Nephron (organoid): ENCODE measurements at regions not wholly inside any gene's neighbourhood (a gene's known extent, or its start where the extent isn't known, plus 50 kb on each side); places are given as distances from the start of the nearest gene placed in this dataset.

Experiments
- H3K27ac Mint-ChIP-seq, 3 experiments: 2 replicates each; pipeline ENCODE4 v1.8.0; 2020; ENCODE audit warnings: mixed read lengths in 3 of 3, mild to moderate bottlenecking in 2 of 3, moderate library complexity in 1 of 3
- H3K27me3 Mint-ChIP-seq: 2 replicates; pipeline ENCODE4 v1.8.0; 2021; ENCODE audit warnings: low read depth, mild to moderate bottlenecking, moderate library complexity, mixed read lengths
- H3K36me3 Mint-ChIP-seq: 2 replicates; pipeline ENCODE4 v1.8.0; 2020; ENCODE audit warnings: low read depth, mixed read lengths
- H3K4me1 Mint-ChIP-seq: 2 replicates; pipeline ENCODE4 v1.8.0; 2020; ENCODE audit warnings: mixed read lengths
- H3K4me3 Mint-ChIP-seq, 3 experiments: 2 replicates each; pipeline ENCODE4 v1.8.0; 2020; ENCODE audit warnings: mild to moderate bottlenecking in 3 of 3, mixed read lengths in 3 of 3, moderate library complexity in 2 of 3
- H3K9me3 Mint-ChIP-seq: 2 replicates; pipeline ENCODE4 v1.8.0; 2020; ENCODE audit warnings: mixed read lengths
- CTCF ChIP-seq, 3 experiments: fragments of 200-600 bp; sonication (generic); IDR thresholded peaks; one replicate each; pipeline ENCODE4 v1.5.0; 2021; ENCODE audit warnings: antibody characterized with exemption in 3 of 3; ENCODE audit not compliant: unreplicated experiment in 3 of 3

GRCh38 chr5:158297002-158297527 is 438.1 kb upstream of the CLINT1 start:
- Mint-ChIP-seq H3K9me3 (peaks cover 19% of the 10 kb centered on the region), H3K4me1 (no peaks in the 10 kb centered on the region), H3K27ac (no peak overlapping the region), H3K4me3 (no peak overlapping the region), H3K27me3 (no peaks in the 10 kb centered on the region), H3K36me3 (peaks cover 4% of the 10 kb centered on the region)
- TF ChIP-seq CTCF (IDR thresholded peaks at IDR 0.05; ENCODE audit: unreplicated experiment in 3 of 3), result no peak

DNA sequence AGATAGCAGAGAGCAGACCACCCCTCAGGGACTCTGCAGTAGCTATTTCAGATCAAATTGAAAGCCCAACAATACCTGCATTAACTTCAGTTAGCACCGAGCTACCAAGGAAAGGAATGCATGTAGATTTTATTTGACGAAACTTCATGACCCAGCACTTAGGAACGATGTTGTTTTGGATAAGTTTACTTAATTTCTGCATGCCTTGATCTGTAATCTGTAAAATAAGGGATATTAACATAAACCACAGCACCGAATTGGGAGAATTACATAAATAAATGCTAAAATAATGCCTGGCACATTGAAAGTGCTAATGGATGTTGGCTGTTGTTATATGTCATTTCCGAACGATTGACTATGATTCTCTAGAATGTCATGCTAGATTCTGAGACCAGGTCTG is 435.8 kb upstream of the CLINT1 start:
- peaks cover 4% of the 10 kb centered on the region for H3K36me3 Mint-ChIP-seq
- no peak for TF ChIP-seq CTCF (IDR thresholded peaks at IDR 0.05; ENCODE audit: unreplicated experiment in 3 of 3)
- no peak overlapping the region for H3K4me3 Mint-ChIP-seq
- peaks cover 5% of the 10 kb centered on the region for H3K27me3 Mint-ChIP-seq
- H3K27ac Mint-ChIP-seq, result no peak overlapping the region
- no peaks in the 10 kb centered on the region for H3K4me1 Mint-ChIP-seq
- peaks cover 19% of the 10 kb centered on the region for H3K9me3 Mint-ChIP-seq

DNA sequence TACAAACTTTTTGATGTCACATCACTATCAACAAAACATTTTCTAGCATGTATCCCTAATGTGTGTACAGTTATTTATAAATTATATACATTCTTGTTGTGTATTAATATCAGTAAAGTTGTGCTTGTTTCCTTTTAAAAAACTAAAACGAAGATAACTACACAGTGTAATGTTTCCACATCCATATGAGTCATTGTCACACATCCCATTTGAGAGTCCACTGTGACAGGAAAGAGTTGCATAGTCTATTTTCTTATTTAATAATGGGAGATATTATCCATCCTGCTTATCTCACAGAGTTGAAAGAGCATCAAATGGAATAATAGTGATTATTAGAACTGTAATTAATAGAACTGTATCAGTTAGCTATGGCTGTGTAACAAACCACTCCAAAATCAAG is 434.0 kb upstream of the CLINT1 start:
- H3K36me3 Mint-ChIP-seq, result peaks cover 4% of the 10 kb centered on the region
- TF ChIP-seq CTCF (IDR thresholded peaks at IDR 0.05; ENCODE audit: unreplicated experiment in 3 of 3), result no peak

GRCh38 chr5:158289967-158290366 is 431.0 kb upstream of the CLINT1 start:
- Mint-ChIP-seq H3K9me3 (peaks cover 5% of the 10 kb centered on the region), H3K27me3 (peaks cover 5% of the 10 kb centered on the region), H3K27ac (no peak overlapping the region), H3K4me1 (peaks cover 11% of the 10 kb centered on the region), H3K4me3 (no peak overlapping the region), H3K36me3 (no peaks in the 10 kb centered on the region)
- TF ChIP-seq CTCF (IDR thresholded peaks at IDR 0.05; ENCODE audit: unreplicated experiment in 3 of 3), result no peak

More for the DNA sequence above, 434.0 kb upstream of the CLINT1 start:
- Mint-ChIP-seq H3K4me3 (no peak overlapping the region), H3K27me3 (peaks cover 5% of the 10 kb centered on the region), H3K4me1 (peaks cover 5% of the 10 kb centered on the region), H3K9me3 (peaks cover 19% of the 10 kb centered on the region), H3K27ac (no peak overlapping the region)

GRCh38 chr5:158288272-158288657 is 429.3 kb upstream of the CLINT1 start:
- Mint-ChIP-seq H3K4me3 (no peak overlapping the region), H3K36me3 (no peaks in the 10 kb centered on the region), H3K27ac (peak overlapping the region; percentile 88 to 94 (median 91)), H3K4me1 (peaks cover 11% of the 10 kb centered on the region), H3K27me3 (peaks cover 5% of the 10 kb centered on the region), H3K9me3 (peaks cover 1% of the 10 kb centered on the region)
- no peak for TF ChIP-seq CTCF (IDR thresholded peaks at IDR 0.05; ENCODE audit: unreplicated experiment in 3 of 3)

DNA sequence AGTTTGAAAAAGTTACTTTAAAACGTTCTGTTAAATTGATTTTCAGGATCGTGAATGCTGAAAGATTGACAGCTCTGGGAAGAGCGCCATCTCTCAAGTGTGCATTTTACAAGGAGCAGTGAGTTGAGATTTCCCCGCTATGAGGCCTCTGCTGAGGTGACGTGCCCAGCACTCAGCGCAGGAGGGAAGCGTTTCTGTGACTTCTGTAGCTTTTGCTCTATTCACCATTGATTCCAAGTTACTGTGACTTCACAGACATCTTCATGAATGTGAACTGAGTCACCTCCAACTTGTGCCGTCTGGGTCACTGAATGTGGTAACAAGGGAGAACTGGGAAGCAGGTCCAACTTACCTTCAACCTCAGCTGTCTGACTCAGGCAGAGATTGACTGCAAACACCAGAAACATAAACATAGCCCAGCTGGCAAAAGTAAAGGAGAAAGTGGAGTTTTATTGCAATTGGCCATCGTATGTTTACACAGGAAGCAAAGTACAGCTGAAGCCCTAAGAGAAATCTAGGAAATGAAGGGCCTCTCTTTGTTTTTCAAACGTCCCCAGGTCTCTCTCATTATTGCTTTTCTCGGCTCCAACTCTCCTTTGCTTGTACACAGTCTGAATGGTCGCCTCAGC is 428.8 kb upstream of the CLINT1 start:
- no peak for TF ChIP-seq CTCF (IDR thresholded peaks at IDR 0.05; ENCODE audit: unreplicated experiment in 3 of 3)

More for the DNA sequence above, 428.8 kb upstream of the CLINT1 start:
- H3K27me3 Mint-ChIP-seq, result peaks cover 5% of the 10 kb centered on the region
- H3K36me3 Mint-ChIP-seq, result no peaks in the 10 kb centered on the region
- peaks cover 11% of the 10 kb centered on the region for H3K4me1 Mint-ChIP-seq
- peak overlapping the region; percentile 88 to 94 (median 91) for H3K27ac Mint-ChIP-seq
- no peaks in the 10 kb centered on the region for H3K9me3 Mint-ChIP-seq
- H3K4me3 Mint-ChIP-seq, result peak overlapping the region in 2 of 3 experiments; percentile 7 to 41
